ENCODE measurements at regions not wholly inside any gene's neighbourhood (a gene's known extent, or its start where the extent isn't known, plus 50 kb on each side); places are given as distances from the start of the nearest gene placed in this dataset.
"Not testable (repeated sequence)": the region's sequence is repeated elsewhere in the genome, so short reads cannot be mapped to it uniquely, and the experiment has no call there.

- in situ Hi-C loops (cut with MboI; ENCODE audit: low sequenced_read_pairs): no loop called here
Observed at GRCh38 chr22:48630433-48630754, 1197.3 kb downstream of the BRD1 start.

GRCh38 chr22:48629631-48630432, 1197.8 kb downstream of the BRD1 start:
- in situ Hi-C loops (cut with MboI; ENCODE audit: low sequenced_read_pairs): no loop called here

- in situ Hi-C loops (cut with MboI; ENCODE audit: low sequenced_read_pairs): no loop called here
Observed at GRCh38 chr22:48628891-48629543, 1198.7 kb downstream of the BRD1 start.

GRCh38 chr22:48627966-48628365, 1199.7 kb downstream of the BRD1 start:
- in situ Hi-C loops (cut with MboI; ENCODE audit: low sequenced_read_pairs): no loop called here

GRCh38 chr22:48627203-48627602, 1200.5 kb downstream of the BRD1 start:
- in situ Hi-C loops (cut with MboI; ENCODE audit: low sequenced_read_pairs): no loop called here

GRCh38 chr22:48624401-48624800, 1203.3 kb downstream of the BRD1 start:
- in situ Hi-C loops (cut with MboI; ENCODE audit: low sequenced_read_pairs): no loop called here

- in situ Hi-C loops (cut with MboI; ENCODE audit: low sequenced_read_pairs): no loop called here
Observed at GRCh38 chr22:48622891-48623545, 1204.7 kb downstream of the BRD1 start.

GRCh38 chr22:48621085-48621484, 1206.6 kb downstream of the BRD1 start:
- in situ Hi-C loops (cut with MboI; ENCODE audit: low sequenced_read_pairs): no loop called here

GRCh38 chr22:48620460-48620859, 1207.2 kb downstream of the BRD1 start:
- in situ Hi-C loops (cut with MboI; ENCODE audit: low sequenced_read_pairs): not testable (repeated sequence)

GRCh38 chr22:48619721-48620120, 1208.0 kb downstream of the BRD1 start:
- in situ Hi-C loops (cut with MboI; ENCODE audit: low sequenced_read_pairs): no loop called here

GRCh38 chr22:48618326-48618725, 1209.3 kb downstream of the BRD1 start:
- in situ Hi-C loops (cut with MboI; ENCODE audit: low sequenced_read_pairs): no loop called here

- in situ Hi-C loops (cut with MboI; ENCODE audit: low sequenced_read_pairs): no loop called here
Observed at GRCh38 chr22:48616656-48617055, 1211.0 kb downstream of the BRD1 start.

GRCh38 chr22:48615171-48616008, 1212.3 kb downstream of the BRD1 start:
- in situ Hi-C loops (cut with MboI; ENCODE audit: low sequenced_read_pairs): no loop called here

- in situ Hi-C loops (cut with MboI; ENCODE audit: low sequenced_read_pairs): no loop called here
Observed at GRCh38 chr22:48613566-48614200, 1214.0 kb downstream of the BRD1 start.

GRCh38 chr22:48612077-48612995, 1215.3 kb downstream of the BRD1 start:
- in situ Hi-C loops (cut with MboI; ENCODE audit: low sequenced_read_pairs): no loop called here

GRCh38 chr22:48609279-48609865, 1218.3 kb downstream of the BRD1 start:
- in situ Hi-C loops (cut with MboI; ENCODE audit: low sequenced_read_pairs): no loop called here

GRCh38 chr22:48607901-48608662, 1219.6 kb downstream of the BRD1 start:
- in situ Hi-C loops (cut with MboI; ENCODE audit: low sequenced_read_pairs): no loop called here

- in situ Hi-C loops (cut with MboI; ENCODE audit: low sequenced_read_pairs): no loop called here
Observed at GRCh38 chr22:48606684-48607307, 1220.9 kb downstream of the BRD1 start.
